ENCODE measurements at regions not wholly inside any gene's neighbourhood (a gene's known extent, or its start where the extent isn't known, plus 50 kb on each side); places are given as distances from the start of the nearest gene placed in this dataset.
"Not testable (repeated sequence)": the region's sequence is repeated elsewhere in the genome, so short reads cannot be mapped to it uniquely, and the experiment has no call there.

DNA sequence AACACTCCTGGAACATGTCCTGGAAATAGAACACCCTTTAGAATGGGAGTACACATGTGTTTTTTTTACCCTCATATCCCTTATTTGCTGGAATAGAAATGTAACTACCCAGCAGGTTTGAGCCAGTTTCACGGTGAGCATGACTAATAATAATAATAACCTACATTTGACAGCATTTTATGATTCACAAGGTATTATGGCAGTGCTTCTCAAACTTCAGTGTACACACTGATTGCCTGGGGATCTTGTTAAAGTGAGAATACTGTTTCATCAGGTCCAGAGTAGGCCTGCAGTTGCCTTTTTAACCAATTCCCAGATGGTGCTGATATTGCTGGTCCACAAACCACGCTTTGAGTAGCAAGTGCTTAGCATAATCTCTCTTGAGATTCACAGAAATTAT, 63.9 kb downstream of the NFKBIZ start:
- no peak for DNase-seq

DNA sequence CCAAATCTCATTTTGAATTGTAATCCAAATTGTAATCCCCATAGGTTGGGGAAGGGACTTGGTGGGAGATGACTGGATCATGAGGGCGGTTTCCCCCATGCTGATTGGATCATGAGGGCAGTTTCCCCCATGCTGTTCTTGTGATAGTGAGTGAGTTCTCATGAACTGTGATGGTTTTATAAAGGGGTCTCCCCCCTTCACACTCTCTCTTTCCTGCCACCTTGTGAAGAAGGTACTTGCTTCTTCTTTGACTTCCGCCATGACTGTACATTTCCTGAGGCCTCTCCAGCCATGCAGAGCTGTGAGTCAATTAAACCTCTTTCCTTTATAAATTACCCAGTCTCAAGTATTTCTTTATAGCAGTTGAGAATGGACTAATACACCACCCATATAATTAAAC, 68.4 kb downstream of the NFKBIZ start:
- DNase-seq: not testable (repeated sequence)

DNA sequence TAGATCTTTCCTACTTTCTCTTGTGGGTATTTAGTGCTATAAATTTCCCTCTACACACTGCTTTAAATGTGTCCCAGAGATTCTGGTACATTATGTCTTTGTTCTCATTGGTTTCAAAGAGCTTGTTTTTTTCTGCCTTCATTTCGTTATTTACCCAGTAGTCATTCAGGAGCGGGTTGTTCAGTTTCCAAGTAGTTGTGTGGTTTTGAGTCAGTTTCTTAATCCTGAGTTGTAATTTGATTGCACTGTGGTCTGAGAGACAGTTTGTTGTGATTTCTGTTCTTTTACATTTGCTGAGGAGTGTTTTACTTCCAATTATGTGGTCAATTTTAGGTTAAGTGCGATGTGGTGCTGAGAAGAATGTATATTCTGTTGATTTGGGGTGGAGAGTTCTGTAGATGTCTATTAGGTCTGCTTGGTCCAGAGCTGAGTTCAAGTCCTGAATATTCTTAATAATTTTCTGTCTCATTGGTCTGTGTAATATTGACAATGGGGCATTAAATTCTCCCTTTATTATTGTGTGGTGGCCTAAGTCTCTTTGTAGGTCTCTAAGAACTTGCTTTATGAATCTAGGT, 72.9 kb downstream of the NFKBIZ start:
- DNase-seq: not testable (repeated sequence)

DNA sequence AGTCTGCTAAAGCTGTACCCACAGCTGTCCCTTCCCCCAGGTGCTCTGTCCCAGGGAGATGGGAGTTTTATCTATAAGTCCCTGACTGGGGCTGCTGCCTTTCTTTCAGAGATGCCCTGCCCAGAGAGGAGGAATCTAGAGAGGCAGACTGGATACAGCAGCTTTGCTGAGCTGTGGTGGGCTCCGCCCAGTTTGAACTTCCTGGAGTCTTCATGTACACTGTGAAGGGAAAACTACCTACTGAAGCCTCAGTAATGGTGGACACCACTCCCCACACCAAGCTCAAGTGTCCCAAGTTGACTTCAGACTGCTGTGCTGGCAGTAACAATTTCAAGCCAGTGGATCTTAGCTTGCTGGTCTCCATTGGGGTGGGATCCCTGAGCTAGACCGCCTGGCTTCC, 75.3 kb downstream of the NFKBIZ start:
- DNase-seq: not testable (repeated sequence)

DNA sequence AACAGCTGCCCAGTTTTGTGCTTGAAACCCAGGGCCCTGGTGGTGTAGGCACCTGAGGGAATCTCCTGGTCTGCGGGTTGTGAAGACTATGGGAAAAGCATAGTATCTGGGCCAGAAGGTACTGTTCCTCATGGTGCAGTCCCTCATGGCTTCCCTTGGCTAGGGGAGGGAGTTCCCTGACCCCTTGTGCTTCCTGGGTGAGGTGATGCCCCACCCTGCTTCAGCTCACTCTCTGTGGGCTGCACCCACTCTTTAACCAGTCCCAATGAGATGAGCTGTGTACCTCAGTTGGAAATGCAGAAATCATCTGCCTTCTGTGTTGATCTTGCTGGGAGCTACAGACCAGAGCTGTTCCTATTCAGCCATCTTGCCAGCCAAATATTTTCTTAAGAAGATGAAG, 75.8 kb downstream of the NFKBIZ start:
- not testable (repeated sequence) for DNase-seq

DNA sequence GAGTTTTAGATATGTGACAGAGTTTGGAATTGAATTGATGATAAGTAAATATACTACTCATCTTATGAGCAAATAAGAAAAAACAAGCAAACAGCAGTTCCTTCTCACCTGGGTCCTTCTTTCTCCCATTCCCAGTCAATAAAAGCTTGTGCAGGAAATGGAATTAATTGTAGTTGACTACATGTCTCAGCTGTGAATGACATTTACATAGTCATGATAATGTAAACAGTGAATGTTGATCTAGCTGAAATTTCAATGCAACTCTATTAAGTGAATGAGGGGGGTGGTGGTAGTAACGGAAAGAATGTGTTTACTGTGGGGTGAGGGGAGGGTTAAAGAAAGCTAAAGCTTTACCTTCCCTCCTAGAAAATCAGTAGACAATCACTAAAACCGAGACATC, 76.2 kb downstream of the NFKBIZ start:
- no peak for DNase-seq

DNA sequence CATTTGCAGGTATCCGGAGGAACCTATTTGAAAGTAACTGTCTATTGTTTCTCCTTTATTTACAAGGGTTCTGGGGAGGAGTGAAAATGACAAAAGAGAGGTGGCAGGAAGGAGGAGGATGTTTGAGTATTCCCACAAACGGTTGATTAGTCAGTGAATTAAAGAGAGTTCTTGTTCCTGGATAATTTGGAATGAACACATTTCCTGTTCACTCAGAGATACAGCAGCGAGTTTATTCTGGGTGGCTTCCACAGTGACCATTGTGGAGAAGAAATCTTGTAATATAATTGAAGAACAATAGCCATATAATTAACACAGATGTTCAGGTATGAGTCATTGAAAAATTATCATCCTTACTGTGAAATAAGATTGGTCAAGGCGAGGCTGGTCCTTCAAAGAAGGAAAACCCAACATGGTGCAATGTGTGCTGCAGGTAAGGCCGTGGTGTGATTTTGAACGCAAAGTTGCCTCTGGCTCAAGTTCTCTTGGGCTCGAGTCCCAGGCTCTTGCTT, 77.3 kb downstream of the NFKBIZ start:
- DNase-seq: no peak

DNA sequence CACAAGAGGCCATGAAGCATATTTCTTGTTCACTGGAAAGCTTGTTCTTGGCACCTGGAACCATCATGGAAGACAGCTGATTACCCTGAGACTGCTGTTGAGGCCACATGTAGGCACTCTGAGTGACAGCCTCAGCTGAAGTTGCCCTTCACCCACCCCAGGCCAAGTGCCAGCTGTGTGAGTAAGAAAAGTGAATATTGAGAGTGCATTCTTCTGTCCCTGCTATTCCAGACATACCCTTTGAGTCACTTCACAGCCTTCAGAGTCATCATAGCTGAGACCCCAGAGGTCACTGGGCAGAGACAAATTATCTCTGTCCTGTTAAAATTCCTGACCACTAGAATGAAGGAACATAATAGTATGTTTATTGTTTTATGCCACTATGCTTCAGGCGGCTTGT, 79.6 kb downstream of the NFKBIZ start:
- no peak for DNase-seq

DNA sequence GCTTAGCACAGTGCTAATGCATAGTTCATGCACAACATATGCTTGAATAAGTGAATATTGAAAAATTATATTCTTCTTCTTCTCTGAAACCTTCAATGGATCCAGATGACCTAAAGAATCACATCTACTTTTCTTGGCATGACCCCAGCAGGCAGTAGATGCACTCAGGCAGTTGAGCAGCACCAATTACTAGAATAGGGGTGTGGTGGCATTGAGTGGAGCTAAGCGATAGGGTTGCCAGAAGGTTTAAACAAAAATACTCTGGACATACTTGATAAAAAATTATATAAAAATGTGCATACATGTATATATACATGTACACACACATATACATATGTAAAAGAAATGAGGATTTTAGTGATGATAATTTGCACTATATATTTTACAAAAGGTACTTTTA, 81.8 kb downstream of the NFKBIZ start:
- no peak for DNase-seq

DNA sequence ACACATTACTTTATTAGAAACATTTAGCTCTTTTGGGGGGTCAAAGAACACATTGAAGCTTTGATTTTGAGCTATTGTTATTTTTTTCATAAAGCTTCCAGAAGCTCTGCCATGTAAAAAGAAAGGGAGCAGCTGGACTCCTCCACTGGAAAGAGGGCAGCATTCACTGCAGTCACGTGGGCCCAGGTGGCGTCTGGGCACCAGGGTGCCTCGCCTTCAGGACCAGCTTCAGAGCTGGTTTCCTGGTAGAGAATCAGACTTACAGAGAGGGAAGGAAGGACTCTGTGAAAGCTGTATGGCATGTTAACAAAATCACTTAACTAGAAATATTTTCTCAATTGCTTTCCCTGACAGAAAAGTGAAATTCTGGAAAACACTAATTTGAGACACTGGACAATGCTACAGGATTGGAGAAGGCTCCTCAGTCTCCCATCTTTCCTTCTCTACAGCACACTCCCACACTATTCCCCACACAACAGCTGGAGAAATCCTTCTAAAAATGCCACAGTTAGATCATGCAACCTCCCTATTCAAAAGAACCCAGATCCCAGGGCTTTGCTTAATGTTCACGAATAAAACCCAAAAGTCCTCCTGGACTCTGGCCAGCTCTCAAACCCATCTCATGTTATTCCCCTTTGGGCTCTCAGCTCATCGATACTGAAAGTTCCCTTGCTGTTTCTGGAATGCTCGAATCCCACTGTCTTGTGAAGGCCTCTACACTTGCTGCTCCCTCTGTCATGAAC, 83.2 kb downstream of the NFKBIZ start:
- DNase-seq: no peak

DNA sequence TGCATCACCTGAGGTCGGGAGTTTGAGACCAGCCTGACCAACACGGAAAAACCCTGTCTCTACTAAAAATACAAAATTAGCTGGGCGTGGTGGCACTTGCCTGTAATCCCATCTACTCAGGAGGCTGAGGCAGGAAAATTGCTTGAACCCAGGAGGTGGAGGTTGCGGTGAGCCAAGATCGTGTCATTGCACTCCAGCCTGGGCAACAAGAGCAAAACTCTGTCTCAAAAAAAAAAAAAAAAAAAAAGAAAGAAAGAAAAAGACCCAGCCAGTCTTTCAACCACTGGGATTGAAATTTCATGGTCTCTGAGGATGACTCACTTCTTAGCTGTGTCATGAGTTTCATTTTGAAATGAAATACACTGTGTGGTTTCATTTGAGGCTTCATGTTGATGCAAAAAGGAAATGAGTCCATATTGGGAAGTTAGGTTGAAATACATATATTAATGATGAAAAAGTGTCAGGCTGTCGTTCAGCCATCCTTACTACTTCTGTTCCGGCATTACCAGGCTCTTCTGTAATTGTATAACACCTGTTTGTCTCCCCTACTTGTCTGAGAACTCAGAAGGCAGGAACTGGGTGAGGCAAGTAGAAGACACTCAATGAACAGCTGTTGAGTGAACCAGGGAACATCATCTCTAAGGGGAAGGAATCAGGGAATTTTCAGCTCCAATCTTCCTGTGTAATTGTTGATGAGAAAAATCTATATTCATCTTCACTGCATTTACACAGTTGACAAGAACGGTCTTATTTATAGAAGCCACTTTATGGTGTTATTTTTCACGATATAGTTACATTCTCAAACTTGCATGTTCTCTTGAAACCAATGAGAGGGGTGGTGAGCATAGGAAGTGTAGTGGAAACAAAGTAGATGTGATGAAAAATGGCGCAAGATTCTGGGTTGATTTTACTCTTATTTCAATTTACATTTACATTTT, 87.4 kb downstream of the NFKBIZ start:
- DNase-seq: peak; percentile 34 to 67

DNA sequence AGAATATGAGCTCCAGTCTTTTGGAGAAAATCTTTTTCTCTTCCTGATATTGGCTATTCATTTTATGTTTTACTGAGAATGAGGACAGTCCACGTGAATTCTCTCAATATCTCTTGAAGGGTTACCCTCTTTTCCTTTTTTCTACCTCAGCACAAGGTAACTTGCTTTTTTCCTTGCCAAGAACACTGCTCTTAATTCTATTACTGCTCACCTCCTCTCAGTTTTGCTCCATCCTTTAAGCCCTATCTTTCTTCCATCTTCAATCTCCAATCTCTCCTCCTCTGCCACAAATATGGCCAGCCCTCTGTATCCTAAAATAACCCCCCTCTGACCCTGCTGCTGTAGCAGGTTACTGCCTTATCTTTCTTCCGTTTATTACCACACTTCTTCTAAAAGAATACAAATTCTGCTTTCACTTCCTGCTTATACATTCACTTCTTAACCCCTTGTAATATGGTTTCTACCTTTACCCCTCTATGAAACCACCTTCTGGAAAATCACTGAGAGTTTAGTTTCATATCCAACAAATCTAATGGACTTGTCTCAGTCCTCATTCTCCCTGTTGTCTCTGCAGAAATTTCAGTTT, 89.0 kb downstream of the NFKBIZ start:
- DNase-seq: peak in 1 of 2 donors; percentile 29

DNA sequence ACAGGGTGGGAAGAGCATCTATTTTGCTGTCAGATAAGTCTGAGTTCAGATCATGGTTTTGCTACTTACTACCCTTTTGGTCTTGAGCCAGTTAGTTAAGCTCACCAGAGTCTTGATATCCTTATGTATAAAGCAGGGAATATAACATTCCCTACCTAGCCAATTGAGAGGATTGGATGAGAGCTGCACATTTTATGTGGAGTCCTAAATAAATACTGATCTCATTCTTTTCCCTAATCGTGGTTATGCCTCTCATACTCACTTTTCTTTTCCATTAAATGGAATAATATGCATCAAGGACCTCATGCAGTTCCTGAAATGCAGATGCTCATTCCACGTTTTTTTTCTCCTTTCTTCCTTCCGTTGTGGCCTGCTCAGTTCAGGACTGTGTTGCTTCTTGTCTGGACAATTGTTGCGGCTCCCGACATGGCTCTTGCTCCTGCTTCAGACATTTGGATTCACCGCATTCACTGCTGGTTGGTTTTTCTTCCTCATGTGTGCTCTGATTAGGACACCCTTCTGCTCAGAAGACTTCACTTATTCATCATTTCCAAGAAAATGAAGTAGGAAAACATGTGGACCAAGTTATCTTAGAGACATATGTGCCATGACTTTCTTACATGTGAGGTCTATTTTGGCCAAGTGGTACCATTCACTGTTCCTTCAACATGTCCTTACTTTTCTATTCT, 90.2 kb downstream of the NFKBIZ start:
- no peak for DNase-seq

DNA sequence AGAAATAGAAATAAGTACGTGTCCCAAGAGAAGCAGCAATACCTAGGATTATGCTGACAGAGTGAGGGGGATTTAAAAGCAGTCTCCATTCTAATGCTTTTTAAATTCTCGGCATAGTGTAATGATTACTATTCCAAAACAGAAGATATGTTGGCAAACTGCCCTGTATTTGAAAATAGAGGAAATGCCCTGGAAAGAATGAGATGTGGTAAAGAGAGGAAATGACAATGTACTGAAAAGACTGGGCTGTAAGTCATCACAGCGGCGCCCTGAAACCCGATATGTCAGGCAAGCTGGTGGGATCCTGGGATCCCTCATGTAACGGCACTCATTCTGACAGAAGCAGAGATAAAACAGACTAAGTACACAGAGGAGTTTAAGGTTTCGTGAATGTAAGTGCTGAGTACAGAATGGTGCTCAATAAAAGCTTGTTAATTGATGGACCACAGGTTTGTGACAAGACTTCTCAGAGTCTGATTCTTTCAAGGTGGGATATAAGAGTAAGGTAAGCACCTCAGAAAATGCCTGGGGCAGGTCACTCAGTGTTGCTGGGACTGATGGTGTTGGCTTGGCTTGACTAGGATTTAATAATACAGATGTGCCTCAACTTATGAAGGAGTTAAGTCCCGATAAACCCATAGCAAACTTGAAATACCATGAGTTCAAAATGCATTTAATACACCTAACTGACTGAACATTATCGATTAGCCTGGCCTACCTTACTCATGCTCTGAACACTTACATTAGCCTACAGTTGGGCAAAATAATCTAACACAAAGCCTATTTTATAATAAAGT, 91.4 kb downstream of the NFKBIZ start:
- DNase-seq: peak; percentile 17 to 60

DNA sequence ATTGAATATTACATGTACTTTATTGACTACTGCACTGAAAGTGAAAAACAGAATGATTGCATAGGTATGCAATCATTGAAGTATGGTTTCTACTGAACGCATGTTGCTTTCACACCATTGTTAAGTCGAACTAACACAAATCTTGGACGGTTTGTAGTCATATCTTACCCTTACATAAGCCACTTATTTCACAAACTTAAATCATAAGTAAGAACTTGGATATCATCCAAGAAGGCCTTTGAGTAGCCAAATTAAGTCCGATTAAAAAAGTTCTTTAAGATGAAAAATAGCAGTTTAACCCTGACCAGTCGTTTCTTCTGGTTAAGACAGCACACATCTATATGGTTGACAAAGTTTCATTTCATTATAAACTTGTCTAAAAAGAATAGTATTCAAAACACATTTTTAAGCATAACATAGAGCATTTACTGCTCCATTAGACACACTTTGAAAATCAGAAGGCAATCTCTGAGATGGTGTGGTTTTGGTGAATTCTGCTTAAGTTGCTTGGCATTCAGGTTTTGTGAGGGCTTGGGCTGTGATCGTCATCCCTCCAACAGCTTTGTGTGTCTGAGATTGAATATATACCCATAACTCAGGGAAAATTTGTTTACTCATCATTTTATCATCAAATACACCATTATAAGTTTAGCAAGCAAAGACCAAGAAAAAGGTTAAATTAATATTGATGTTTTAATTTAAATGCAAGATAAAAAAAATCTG, 92.2 kb downstream of the NFKBIZ start:
- DNase-seq: no peak

DNA sequence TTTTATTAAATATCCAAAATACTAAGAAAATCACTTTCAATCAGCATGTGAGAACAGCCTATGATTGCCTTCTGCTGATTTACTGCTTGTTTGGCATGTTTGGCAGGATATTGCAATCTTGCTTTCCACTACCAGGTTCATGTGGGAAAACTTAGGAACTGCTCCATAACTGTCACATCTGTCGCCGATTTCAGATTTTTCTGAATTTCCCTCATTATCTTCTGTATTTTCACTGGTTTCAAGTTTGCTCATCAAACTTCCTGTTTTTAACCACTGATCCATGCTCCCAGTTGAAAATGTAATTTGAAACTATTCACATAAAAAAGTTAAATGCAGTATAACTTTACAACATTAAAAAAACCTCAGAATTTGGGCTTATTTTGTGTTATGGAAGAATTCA, 93.0 kb downstream of the NFKBIZ start:
- DNase-seq: no peak

DNA sequence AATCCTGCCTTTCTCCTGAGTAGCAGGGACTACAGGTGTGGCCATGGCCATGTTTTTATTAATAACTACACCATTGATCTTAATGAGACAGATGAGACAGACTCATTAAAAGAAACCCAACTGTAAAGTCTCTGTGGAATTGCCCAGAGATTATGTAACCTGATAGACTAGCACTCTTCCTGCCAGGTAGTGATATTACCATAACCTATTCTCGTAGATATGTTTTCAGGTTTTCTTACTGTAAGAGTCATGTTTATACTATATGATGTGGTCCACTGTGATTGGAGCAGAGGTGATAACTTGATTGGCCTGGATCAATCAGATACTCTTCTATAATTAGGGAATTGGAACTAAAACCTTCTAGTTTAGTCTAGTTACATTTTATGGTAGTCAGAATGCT, 93.7 kb downstream of the NFKBIZ start:
- DNase-seq: no peak

DNA sequence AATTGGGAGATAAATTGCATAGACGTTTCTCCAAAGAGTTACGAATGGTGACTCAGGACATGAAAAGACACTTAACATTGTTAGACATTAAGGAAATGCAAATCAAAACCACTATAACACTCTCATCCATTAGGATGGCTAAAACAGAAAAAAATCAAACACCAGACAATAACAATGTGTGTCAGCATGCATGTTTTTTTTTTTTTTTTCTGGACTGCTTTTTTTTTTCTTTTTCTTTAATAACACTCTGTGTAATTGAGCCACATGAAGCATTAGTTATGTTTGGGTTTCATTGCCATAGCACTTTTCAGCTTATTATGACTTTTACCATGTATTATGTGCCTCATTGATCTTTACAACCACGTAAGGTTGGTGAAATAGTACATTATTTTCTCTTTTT, 95.0 kb downstream of the NFKBIZ start:
- no peak for DNase-seq

DNA sequence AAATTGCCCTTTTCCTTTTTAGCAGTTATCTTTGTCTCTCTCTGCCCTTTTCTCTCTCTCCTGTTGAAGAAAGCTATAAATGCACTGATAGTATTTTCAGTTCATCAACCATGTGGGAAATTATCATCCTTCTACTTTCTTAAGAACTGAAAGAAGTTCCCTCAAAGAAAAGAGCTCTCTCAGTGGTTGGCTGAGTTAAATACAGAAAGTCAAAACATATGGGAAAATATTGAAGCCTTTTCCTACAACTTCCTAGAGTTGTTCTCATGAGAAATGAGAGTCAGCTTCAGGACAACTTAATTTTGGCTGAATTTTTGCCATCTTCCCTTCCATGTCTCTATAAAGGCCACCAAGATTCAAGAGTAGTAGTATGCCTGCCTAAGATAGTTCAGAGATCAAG, 96.7 kb downstream of the NFKBIZ start:
- DNase-seq: no peak

DNA sequence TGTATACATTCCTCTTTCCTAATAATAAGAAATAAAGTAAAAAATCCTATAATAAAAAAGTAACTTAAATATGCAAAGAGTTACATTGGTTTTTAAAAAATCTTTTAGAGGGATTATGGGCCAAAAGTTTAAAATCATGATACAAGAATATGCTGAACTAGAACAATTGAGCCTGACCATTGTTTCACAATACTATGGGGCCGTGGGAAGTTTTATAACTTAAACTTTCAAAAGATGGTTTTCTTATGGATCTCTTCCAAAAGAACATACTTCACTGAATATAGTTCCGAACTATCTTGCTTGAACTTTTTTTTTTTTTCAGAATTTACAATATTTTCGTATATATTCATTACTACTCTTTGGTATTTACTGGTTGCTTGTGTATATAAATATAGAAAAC, 97.6 kb downstream of the NFKBIZ start:
- DNase-seq: no peak

DNA sequence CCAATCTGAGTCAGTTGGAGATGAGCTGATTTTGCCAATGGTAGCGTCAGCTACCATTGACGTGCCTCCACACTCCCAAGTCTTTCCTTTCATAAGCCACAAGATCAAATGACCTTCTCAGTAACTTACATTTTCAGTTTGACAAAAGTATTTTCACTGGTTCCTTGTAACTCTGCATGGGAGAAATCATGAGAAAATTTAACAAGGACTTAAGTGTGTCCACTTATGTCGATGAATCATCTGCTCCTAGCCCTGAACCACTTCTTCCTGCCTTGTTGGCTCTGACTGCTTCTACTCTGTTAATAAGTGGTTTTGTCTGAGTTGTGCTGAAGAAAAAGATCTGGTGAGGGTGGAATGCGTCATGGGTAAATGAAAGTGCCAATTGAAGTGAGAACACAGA, 101.2 kb downstream of the NFKBIZ start:
- DNase-seq: no peak
